Osteocyte (in vitro differentiated cells): ENCODE measurements at regions not wholly inside any gene's neighbourhood (a gene's known extent, or its start where the extent isn't known, plus 50 kb on each side); places are given as distances from the start of the nearest gene placed in this dataset.

Experiments
- DNase-seq: peaks from one replicate; pipeline ENCODE4 v3.0.0; 2021; ENCODE audit warnings: mixed read lengths; ENCODE audit not compliant: unreplicated experiment; ENCODE audit errors: extremely low spot score
- H3K27ac Mint-ChIP-seq: one replicate; pipeline ENCODE4 v1.8.0; 2021; ENCODE audit warnings: mild to moderate bottlenecking, mixed read lengths; ENCODE audit not compliant: unreplicated experiment
- H3K27me3 Mint-ChIP-seq: one replicate; pipeline ENCODE4 v1.8.0; 2021; ENCODE audit warnings: mixed read lengths; ENCODE audit not compliant: unreplicated experiment
- H3K36me3 Mint-ChIP-seq: one replicate; pipeline ENCODE4 v1.8.0; 2021; ENCODE audit warnings: mixed read lengths; ENCODE audit not compliant: unreplicated experiment
- H3K4me1 Mint-ChIP-seq: one replicate; pipeline ENCODE4 v1.8.0; 2021; ENCODE audit warnings: mixed read lengths; ENCODE audit not compliant: unreplicated experiment
- H3K4me3 Mint-ChIP-seq: one replicate; pipeline ENCODE4 v1.8.0; 2021; ENCODE audit warnings: mild to moderate bottlenecking, moderate library complexity, mixed read lengths; ENCODE audit not compliant: unreplicated experiment
- H3K9me3 Mint-ChIP-seq: one replicate; pipeline ENCODE4 v1.8.0; 2021; ENCODE audit warnings: mixed read lengths; ENCODE audit not compliant: unreplicated experiment
- TF ChIP-seq, protein P1 (sequence below): fragments of 200-600 bp; sonication (generic); IDR thresholded peaks from 2 replicates; pipeline ENCODE4 v1.5.0; 2021; ENCODE audit warnings: antibody characterized with exemption, mild to moderate bottlenecking, moderate library complexity

- Mint-ChIP-seq H3K27ac (no peak overlapping the region), H3K36me3 (no peaks in the 10 kb centered on the region), H3K4me3 (no peak overlapping the region), H3K27me3 (peaks cover 2% of the 10 kb centered on the region), H3K9me3 (no peaks in the 10 kb centered on the region), H3K4me1 (peaks cover 17% of the 10 kb centered on the region)
- TF ChIP-seq, protein P1, sequence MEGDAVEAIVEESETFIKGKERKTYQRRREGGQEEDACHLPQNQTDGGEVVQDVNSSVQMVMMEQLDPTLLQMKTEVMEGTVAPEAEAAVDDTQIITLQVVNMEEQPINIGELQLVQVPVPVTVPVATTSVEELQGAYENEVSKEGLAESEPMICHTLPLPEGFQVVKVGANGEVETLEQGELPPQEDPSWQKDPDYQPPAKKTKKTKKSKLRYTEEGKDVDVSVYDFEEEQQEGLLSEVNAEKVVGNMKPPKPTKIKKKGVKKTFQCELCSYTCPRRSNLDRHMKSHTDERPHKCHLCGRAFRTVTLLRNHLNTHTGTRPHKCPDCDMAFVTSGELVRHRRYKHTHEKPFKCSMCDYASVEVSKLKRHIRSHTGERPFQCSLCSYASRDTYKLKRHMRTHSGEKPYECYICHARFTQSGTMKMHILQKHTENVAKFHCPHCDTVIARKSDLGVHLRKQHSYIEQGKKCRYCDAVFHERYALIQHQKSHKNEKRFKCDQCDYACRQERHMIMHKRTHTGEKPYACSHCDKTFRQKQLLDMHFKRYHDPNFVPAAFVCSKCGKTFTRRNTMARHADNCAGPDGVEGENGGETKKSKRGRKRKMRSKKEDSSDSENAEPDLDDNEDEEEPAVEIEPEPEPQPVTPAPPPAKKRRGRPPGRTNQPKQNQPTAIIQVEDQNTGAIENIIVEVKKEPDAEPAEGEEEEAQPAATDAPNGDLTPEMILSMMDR, result no peak
- DNase-seq, result no peak
Observed at GRCh38 chr20:56941101-56941686, 312.1 kb downstream of the TFAP2C start.

GRCh38 chr20:56943946-56944945 lies 315.1 kb downstream of the TFAP2C start:
- H3K4me3 Mint-ChIP-seq, result no peak overlapping the region

DNA sequence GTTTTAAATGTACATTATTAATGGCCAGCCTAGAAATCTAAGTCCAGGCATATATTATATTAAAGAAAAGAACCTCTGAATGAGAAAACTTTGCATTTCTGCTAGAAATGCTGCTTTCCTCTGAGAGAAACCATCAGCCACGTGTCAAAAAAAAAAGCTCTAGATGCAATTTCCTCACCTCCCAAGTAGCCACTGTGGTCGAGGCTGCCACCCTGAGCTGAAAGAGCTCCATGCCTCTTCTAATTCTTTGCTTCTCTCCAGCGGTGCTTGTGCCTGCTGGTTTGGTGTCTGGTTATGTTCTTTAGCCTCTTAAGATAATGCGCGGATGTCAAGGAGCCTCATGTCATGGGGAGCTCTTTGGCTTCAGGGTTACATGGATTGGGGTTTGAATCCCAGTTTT lies 316.0 kb downstream of the TFAP2C start:
- Mint-ChIP-seq H3K27me3 (no peaks in the 10 kb centered on the region), H3K4me3 (no peak overlapping the region), H3K9me3 (no peaks in the 10 kb centered on the region), H3K27ac (no peak overlapping the region), H3K4me1 (peaks cover 17% of the 10 kb centered on the region), H3K36me3 (peaks cover 3% of the 10 kb centered on the region)
- no peak for DNase-seq
- TF ChIP-seq, protein P1, result peak; percentile 69

More at GRCh38 chr20:56943946-56944945, 315.1 kb downstream of the TFAP2C start:
- Mint-ChIP-seq H3K4me1 (peaks cover 17% of the 10 kb centered on the region), H3K27ac (no peak overlapping the region), H3K27me3 (no peaks in the 10 kb centered on the region), H3K9me3 (no peaks in the 10 kb centered on the region), H3K36me3 (peaks cover 3% of the 10 kb centered on the region)
- no peak for DNase-seq
- TF ChIP-seq, protein P1, result no peak

DNA sequence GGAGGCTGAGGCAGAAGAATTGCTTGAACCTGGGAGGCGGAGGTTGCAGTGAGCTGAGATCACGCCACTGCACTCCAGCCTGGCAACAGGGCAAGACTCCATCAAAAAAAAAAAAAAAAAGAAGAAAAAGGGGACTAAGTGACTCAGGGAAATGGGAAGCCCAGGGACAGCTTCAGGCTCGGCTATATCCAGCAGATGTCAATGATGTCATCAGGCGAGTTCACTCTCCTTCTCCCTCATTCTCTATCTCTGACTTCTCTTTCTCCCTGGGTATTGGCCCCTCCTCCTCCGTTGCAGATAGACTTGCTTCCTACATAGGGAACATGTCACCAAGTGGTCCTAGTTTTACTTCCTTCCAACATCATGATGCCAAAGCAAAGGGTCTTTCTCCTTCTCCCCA lies 316.8 kb downstream of the TFAP2C start:
- peaks cover 3% of the 10 kb centered on the region for H3K36me3 Mint-ChIP-seq
- no peaks in the 10 kb centered on the region for H3K27me3 Mint-ChIP-seq
- H3K4me3 Mint-ChIP-seq, result no peak overlapping the region
- no peak for DNase-seq
- no peaks in the 10 kb centered on the region for H3K9me3 Mint-ChIP-seq
- H3K27ac Mint-ChIP-seq, result no peak overlapping the region
- peaks cover 17% of the 10 kb centered on the region for H3K4me1 Mint-ChIP-seq
- TF ChIP-seq, protein P1, result no peak

GRCh38 chr20:56949318-56949717 lies 317.1 kb downstream of the BMP7 start:
- no peak for DNase-seq
- H3K27ac Mint-ChIP-seq, result no peak overlapping the region
- H3K4me3 Mint-ChIP-seq, result no peak overlapping the region
- H3K4me1 Mint-ChIP-seq, result peaks cover 18% of the 10 kb centered on the region
- H3K36me3 Mint-ChIP-seq, result peaks cover 3% of the 10 kb centered on the region
- no peaks in the 10 kb centered on the region for H3K27me3 Mint-ChIP-seq
- H3K9me3 Mint-ChIP-seq, result no peaks in the 10 kb centered on the region
- TF ChIP-seq, protein P1, result no peak
